Keratinocyte (primary cell): ENCODE measurements at regions not wholly inside any gene's neighbourhood (a gene's known extent, or its start where the extent isn't known, plus 50 kb on each side); places are given as distances from the start of the nearest gene placed in this dataset.

Source experiments
- DNase-seq: peaks from one replicate; pipeline ENCODE4 v3.0.0-alpha.2; 2011; ENCODE audit warnings: low read depth, missing footprints, low spot score
- FAIRE-seq: peaks from 2 replicates; lab custom pipeline; 2011; peaks lifted over from hg19 to GRCh38; lab: Jason Lieb, UNC
- H2AFZ ChIP-seq: 2 replicates; pipeline ENCODE4 v1.6.0; 2012; ENCODE audit warnings: low read length, control low read depth, inconsistent platforms; ENCODE audit not compliant: control insufficient read depth
- H3K27ac ChIP-seq: 2 replicates; pipeline ENCODE4 v1.5.1; 2011; ENCODE audit warnings: low read length; ENCODE audit not compliant: control insufficient read depth, insufficient read depth
- H3K27me3 ChIP-seq: 3 replicates; pipeline ENCODE4 v1.6.0; 2011; ENCODE audit warnings: low read length; ENCODE audit not compliant: control insufficient read depth, insufficient read depth; ENCODE audit errors: extremely low read depth
- H3K36me3 ChIP-seq, 2 experiments: 2 replicates in 1 of 2; 3 replicates in 1 of 2; pipeline ENCODE4 v1.5.1; 2011; ENCODE audit warnings: low read length in 2 of 2, mild to moderate bottlenecking in 1 of 2; ENCODE audit not compliant: control insufficient read depth in 2 of 2, insufficient read depth in 2 of 2; ENCODE audit errors: extremely low read depth in 1 of 2
- H3K4me1 ChIP-seq: 3 replicates; pipeline ENCODE4 v1.5.1; 2011; ENCODE audit warnings: low read length; ENCODE audit not compliant: control insufficient read depth, insufficient read depth; ENCODE audit errors: extremely low read depth
- H3K4me2 ChIP-seq: 3 replicates; pipeline ENCODE4 v1.6.0; 2011; ENCODE audit warnings: low read depth, low read length; ENCODE audit not compliant: control insufficient read depth, insufficient read depth; ENCODE audit errors: extremely low read depth
- H3K4me3 ChIP-seq, 3 experiments: fragments of 200-600 bp in 1 of 3; sonication (generic) in 1 of 3; 2 replicates in 2 of 3; 3 replicates in 1 of 3; pipeline ENCODE4 v1.5.1; 2011 to 2016; ENCODE audit warnings: low read length in 3 of 3, mild to moderate bottlenecking in 3 of 3, control low read depth in 2 of 3, inconsistent platforms in 1 of 3, low read depth in 1 of 3, mixed read lengths in 1 of 3, mixed run types in 1 of 3, moderate library complexity in 1 of 3; ENCODE audit not compliant: control insufficient read depth in 2 of 3, insufficient read depth in 2 of 3; ENCODE audit errors: extremely low read depth in 1 of 3
- H3K79me2 ChIP-seq: 2 replicates; pipeline ENCODE4 v1.6.0; 2012; ENCODE audit warnings: low read length; ENCODE audit not compliant: control insufficient read depth, insufficient read depth
- H3K9ac ChIP-seq: 3 replicates; pipeline ENCODE4 v1.6.0; 2011; ENCODE audit warnings: low read length; ENCODE audit not compliant: control insufficient read depth, insufficient read depth; ENCODE audit errors: extremely low read depth
- H3K9me1 ChIP-seq: 3 replicates; pipeline ENCODE4 v1.6.0; 2011; ENCODE audit warnings: low read length; ENCODE audit not compliant: control insufficient read depth, insufficient read depth; ENCODE audit errors: extremely low read depth
- H3K9me3 ChIP-seq: 2 replicates; pipeline ENCODE4 v1.5.1; 2012; ENCODE audit warnings: low read depth, low read length; ENCODE audit not compliant: control insufficient read depth
- H4K20me1 ChIP-seq: 3 replicates; pipeline ENCODE4 v1.6.0; 2011; ENCODE audit warnings: low read length; ENCODE audit not compliant: control insufficient read depth, insufficient read depth; ENCODE audit errors: extremely low read depth
- EZH2 ChIP-seq: IDR thresholded peaks from one replicate; pipeline ENCODE4 v1.6.1; 2012; ENCODE audit warnings: inconsistent platforms, mild to moderate bottlenecking, low read length, moderate library complexity
- dilution Hi-C: fragments of 300-500 bp; cut with MboI; formaldehyde crosslinking; loops from one replicate; pipeline ENCODE4 v1.7.0; 2020; ENCODE audit warnings: low sequenced_read_pairs; ENCODE audit not compliant: extremely low pct_ligation_motif_present
- TF ChIP-seq, protein P1 (sequence below), 3 experiments: IDR thresholded peaks in 1 of 3; conservative IDR thresholded peaks in 1 of 3; optimal IDR thresholded peaks in 1 of 3; 2 replicates in 2 of 3; 3 replicates in 1 of 3; pipeline versions ENCODE3 to v1.5.1; 2011; ENCODE audit warnings: low read length in 3 of 3, mild to moderate bottlenecking in 3 of 3, moderate library complexity in 2 of 3, control low read depth in 1 of 3, inconsistent platforms in 1 of 3; ENCODE audit not compliant: insufficient read depth in 2 of 3; ENCODE audit errors: extremely low read depth in 1 of 3

DNA sequence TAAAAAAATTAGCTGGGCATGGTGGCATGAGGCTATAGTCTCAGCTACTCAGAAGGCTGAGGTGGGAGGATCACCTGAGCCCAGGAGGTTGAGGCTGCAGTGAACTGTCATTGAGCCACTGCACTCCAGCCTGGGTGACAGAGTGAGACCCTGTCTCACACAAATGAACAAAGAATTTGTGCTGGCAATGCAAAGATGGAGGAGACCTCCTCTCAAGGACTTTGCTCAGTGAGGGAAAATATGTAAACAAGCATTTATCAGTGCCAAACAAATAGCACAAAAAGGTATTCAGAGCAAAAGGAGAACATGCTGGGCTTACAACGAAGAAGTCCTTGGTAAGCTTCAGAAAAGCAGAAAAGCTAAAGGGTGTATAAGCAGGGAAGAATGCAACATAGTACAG lies 113.1 kb upstream of the UMPS start:
- H3K27ac ChIP-seq: no peak overlapping the region
- H2AFZ ChIP-seq: no peak overlapping the region
- no peaks in the 10 kb centered on the region for H3K4me1 ChIP-seq
- no peak for FAIRE-seq
- TF ChIP-seq, protein P1, sequence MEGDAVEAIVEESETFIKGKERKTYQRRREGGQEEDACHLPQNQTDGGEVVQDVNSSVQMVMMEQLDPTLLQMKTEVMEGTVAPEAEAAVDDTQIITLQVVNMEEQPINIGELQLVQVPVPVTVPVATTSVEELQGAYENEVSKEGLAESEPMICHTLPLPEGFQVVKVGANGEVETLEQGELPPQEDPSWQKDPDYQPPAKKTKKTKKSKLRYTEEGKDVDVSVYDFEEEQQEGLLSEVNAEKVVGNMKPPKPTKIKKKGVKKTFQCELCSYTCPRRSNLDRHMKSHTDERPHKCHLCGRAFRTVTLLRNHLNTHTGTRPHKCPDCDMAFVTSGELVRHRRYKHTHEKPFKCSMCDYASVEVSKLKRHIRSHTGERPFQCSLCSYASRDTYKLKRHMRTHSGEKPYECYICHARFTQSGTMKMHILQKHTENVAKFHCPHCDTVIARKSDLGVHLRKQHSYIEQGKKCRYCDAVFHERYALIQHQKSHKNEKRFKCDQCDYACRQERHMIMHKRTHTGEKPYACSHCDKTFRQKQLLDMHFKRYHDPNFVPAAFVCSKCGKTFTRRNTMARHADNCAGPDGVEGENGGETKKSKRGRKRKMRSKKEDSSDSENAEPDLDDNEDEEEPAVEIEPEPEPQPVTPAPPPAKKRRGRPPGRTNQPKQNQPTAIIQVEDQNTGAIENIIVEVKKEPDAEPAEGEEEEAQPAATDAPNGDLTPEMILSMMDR (optimal IDR thresholded peaks at IDR 0.05 in 1 of 3, IDR thresholded peaks at IDR 0.05 in 1 of 3, conservative IDR thresholded peaks at IDR 0.05 in 1 of 3; ENCODE audit: extremely low read depth in 1 of 3, insufficient read depth in 2 of 3, low read length in 3 of 3): no peak
- no peak for TF ChIP-seq EZH2
- H3K4me2 ChIP-seq: no peak overlapping the region
- dilution Hi-C loops: no loop called here
- no peaks in the 10 kb centered on the region for H3K36me3 ChIP-seq
- H3K9ac ChIP-seq: no peak overlapping the region
- H3K9me3 ChIP-seq: no peaks in the 10 kb centered on the region
- H3K79me2 ChIP-seq: no peaks in the 10 kb centered on the region
- H4K20me1 ChIP-seq: no peaks in the 10 kb centered on the region
- no peak overlapping the region for H3K4me3 ChIP-seq
- no peaks in the 10 kb centered on the region for H3K9me1 ChIP-seq
- peaks cover 8% of the 10 kb centered on the region for H3K27me3 ChIP-seq
- DNase-seq: no peak

DNA sequence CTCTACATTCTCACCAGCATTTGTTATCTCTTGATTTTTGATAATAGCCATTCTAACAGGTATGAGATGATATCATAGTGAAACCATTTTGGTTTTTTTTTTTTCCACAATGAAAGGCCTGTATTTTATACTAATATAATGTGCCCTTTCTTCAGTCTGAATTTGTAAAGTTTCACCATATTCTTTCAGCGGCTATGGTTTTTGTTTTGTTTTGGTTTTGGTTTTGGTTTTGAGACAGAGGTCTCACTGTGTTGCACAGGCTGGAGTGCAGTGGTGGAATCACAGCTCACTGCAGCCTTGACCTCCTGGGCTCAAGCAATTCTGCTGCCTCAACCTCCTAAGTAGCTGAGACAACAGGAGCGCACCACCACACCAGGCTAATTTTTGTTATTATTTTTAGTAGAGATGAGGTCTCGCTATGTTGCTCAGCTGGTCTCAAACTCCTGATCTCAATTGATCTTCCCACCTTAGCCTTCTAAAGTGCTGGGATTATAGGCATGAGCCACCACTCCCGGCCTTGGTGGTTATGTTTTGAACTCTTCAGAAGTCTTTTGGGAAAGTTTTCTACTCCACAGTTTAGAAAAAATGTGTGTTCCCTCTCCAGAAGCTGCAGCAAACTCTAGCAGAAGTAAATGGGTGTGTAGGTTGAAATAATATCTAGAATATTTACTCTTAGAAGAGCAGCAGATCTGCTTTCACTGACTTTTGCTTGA lies 110.2 kb upstream of the UMPS start:
- no peaks in the 10 kb centered on the region for H3K36me3 ChIP-seq
- no peak overlapping the region for H2AFZ ChIP-seq
- H3K9me1 ChIP-seq: no peaks in the 10 kb centered on the region
- H3K4me1 ChIP-seq: no peaks in the 10 kb centered on the region
- H3K9ac ChIP-seq: no peak overlapping the region
- no peak overlapping the region for H3K27ac ChIP-seq
- DNase-seq (no peak), FAIRE-seq (no peak)
- no peaks in the 10 kb centered on the region for H3K9me3 ChIP-seq
- no peaks in the 10 kb centered on the region for H4K20me1 ChIP-seq
- TF ChIP-seq, protein P1 (optimal IDR thresholded peaks at IDR 0.05 in 1 of 3, IDR thresholded peaks at IDR 0.05 in 1 of 3, conservative IDR thresholded peaks at IDR 0.05 in 1 of 3; ENCODE audit: extremely low read depth in 1 of 3, insufficient read depth in 2 of 3, low read length in 3 of 3): no peak
- TF ChIP-seq EZH2: no peak
- dilution Hi-C loops: no loop called here
- H3K4me3 ChIP-seq: no peak overlapping the region
- no peaks in the 10 kb centered on the region for H3K79me2 ChIP-seq
- no peak overlapping the region for H3K4me2 ChIP-seq
- H3K27me3 ChIP-seq: peaks cover 4% of the 10 kb centered on the region
